ENCODE measurements at regions not wholly inside any gene's neighbourhood (a gene's known extent, or its start where the extent isn't known, plus 50 kb on each side); places are given as distances from the start of the nearest gene placed in this dataset.

GRCh38 chr14:38366374-38366773, 110.5 kb upstream of the CLEC14A start:
- TF ChIP-seq TCF4 (CRISPR knock-in tag; IDR thresholded peaks at IDR 0.05; ENCODE audit: borderline replicate concordance), result no peak
- no peak for TF ChIP-seq GLIS3 (CRISPR knock-in tag; IDR thresholded peaks at IDR 0.05)
- TF ChIP-seq CSDC2 (CRISPR knock-in tag; IDR thresholded peaks at IDR 0.05), result no peak
- TF ChIP-seq OSR1 (CRISPR knock-in tag; IDR thresholded peaks at IDR 0.05), result no peak
- no peak for TF ChIP-seq RARB (CRISPR knock-in tag; IDR thresholded peaks at IDR 0.05)
- TF ChIP-seq ZC3H10 (CRISPR knock-in tag; IDR thresholded peaks at IDR 0.05), result no peak
- TF ChIP-seq BACH2 (CRISPR knock-in tag; IDR thresholded peaks at IDR 0.05; ENCODE audit: borderline replicate concordance), result no peak
- no peak for TF ChIP-seq ZNF565 (CRISPR knock-in tag; conservative IDR thresholded peaks at IDR 0.05; ENCODE audit: low read depth)
- TF ChIP-seq ZFP30 (CRISPR knock-in tag; IDR thresholded peaks at IDR 0.05), result no peak
- TF ChIP-seq TOX (CRISPR knock-in tag; IDR thresholded peaks at IDR 0.05; ENCODE audit: borderline replicate concordance), result no peak
- TF ChIP-seq CSRNP3 (CRISPR knock-in tag; IDR thresholded peaks at IDR 0.05), result no peak
- TF ChIP-seq CREB5 (CRISPR knock-in tag; IDR thresholded peaks at IDR 0.05; ENCODE audit: low read depth), result no peak
- TF ChIP-seq SNAI2 (CRISPR knock-in tag; IDR thresholded peaks at IDR 0.05), result no peak
- TF ChIP-seq PATZ1 (CRISPR knock-in tag; IDR thresholded peaks at IDR 0.05; ENCODE audit: borderline replicate concordance), result no peak
- ATAC-seq, result no peak

- TF ChIP-seq GLIS3 (CRISPR knock-in tag; IDR thresholded peaks at IDR 0.05), result no peak
- no peak for TF ChIP-seq CREB5 (CRISPR knock-in tag; IDR thresholded peaks at IDR 0.05; ENCODE audit: low read depth)
- TF ChIP-seq CSDC2 (CRISPR knock-in tag; IDR thresholded peaks at IDR 0.05), result no peak
- no peak for TF ChIP-seq RARB (CRISPR knock-in tag; IDR thresholded peaks at IDR 0.05)
- no peak for TF ChIP-seq SNAI2 (CRISPR knock-in tag; IDR thresholded peaks at IDR 0.05)
- TF ChIP-seq ZFP3 (CRISPR knock-in tag; IDR thresholded peaks at IDR 0.05), result no peak
- TF ChIP-seq ZC3H10 (CRISPR knock-in tag; IDR thresholded peaks at IDR 0.05), result no peak
- TF ChIP-seq POU6F1 (CRISPR knock-in tag; IDR thresholded peaks at IDR 0.05; ENCODE audit: borderline replicate concordance, low read depth), result no peak
- no peak for TF ChIP-seq OSR1 (CRISPR knock-in tag; IDR thresholded peaks at IDR 0.05)
- TF ChIP-seq CSRNP3 (CRISPR knock-in tag; IDR thresholded peaks at IDR 0.05), result no peak
- no peak for TF ChIP-seq ZNF70 (CRISPR knock-in tag; IDR thresholded peaks at IDR 0.05)
- TF ChIP-seq ESRRG (CRISPR knock-in tag; IDR thresholded peaks at IDR 0.05), result no peak
- no peak for TF ChIP-seq PPARA (CRISPR knock-in tag; IDR thresholded peaks at IDR 0.05; ENCODE audit: borderline replicate concordance)
- TF ChIP-seq PATZ1 (CRISPR knock-in tag; IDR thresholded peaks at IDR 0.05; ENCODE audit: borderline replicate concordance), result no peak
- TF ChIP-seq BACH2 (CRISPR knock-in tag; IDR thresholded peaks at IDR 0.05; ENCODE audit: borderline replicate concordance), result no peak
- ATAC-seq, result no peak
Observed at GRCh38 chr14:38363217-38363616, 107.3 kb upstream of the CLEC14A start.

Measured in SK-N-SH treated with all-trans-retinoic acid at 6 μM for 48 hours (cell line).